T-helper 2 cell (primary cell): ENCODE measurements at regions not wholly inside any gene's neighbourhood (a gene's known extent, or its start where the extent isn't known, plus 50 kb on each side); places are given as distances from the start of the nearest gene placed in this dataset.

Experiments used
- DNase-seq, 5 experiments: peaks; one replicate each; pipeline versions ENCODE4 v3.0.0 to v3.0.0-alpha.2; 2012 to 2022

DNA sequence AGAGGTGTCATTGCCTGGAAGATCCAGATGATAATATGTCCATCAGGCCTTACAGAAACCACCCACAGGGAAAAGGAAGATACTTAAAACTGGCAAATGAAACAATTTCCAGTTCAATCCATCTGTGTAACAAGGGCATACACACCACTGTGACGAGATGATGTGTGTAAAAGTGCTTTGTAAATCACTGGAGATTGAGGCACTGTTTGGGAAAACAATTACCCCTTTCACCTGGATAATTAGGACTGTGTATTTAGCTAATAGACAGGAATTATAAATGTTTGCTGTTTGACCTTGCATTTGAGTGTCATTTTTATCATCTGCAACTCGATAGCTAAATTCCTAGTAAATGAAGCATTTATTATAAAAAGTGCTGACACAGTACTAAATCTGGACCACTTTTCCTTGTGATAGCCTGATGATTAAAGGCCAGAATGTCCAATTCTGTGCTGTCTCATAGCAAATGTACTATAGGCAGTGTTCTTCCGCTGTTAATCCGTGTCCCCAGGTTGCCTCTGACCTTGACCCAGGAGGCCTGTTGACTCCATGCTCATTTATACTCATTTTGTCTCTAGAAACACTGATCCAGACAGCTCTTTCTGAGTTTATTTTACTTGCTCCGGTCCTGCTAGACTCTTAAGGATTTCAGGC lies 105.8 kb downstream of the LACC1 start:
- DNase-seq = no peak

DNA sequence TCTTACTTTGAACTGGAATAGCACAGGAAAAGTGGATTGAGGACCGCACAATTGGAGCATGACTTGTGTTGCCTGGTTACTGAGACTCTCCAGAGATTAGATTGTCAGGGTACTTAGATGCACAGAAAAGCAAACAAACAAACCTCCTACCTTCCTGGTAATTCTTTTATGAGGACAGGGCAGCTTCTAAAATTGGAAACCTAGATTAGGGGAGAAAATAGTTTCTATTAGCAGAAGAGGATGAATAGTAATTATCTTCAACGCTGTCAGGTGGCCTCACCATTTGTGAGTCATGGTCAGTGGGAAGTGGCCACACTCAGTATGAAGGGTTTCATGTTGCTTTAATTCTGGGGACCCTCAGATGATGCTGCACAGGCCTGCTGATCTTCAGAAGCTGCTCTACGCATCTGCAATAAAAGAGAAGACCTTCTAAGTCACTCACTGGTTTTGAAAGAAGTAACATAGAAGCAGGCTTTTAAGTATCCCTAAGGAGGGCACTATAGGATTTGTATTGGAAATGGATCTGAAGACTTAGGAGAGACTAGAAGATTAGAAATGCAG lies 106.8 kb downstream of the LACC1 start:
- no peak for DNase-seq

DNA sequence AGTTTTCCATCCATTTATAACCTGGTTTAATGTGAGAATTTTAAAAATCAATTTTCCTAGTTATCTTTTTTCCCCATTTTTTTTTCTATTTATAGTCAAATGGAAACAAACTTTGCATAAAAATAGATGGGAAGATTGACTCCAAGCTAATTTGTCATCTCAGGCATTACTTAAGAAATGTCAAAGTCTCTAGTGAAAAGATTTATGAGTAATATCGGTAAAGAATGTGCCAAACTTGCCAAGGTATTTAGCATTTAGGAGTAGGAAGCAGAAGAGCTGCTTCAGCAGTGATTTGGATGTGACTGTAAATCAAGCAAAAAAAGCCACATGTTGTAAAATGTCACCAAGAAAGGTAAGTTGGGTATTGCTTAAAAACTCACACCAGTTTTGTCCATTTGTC lies 108.6 kb downstream of the LACC1 start:
- DNase-seq = no peak

DNA sequence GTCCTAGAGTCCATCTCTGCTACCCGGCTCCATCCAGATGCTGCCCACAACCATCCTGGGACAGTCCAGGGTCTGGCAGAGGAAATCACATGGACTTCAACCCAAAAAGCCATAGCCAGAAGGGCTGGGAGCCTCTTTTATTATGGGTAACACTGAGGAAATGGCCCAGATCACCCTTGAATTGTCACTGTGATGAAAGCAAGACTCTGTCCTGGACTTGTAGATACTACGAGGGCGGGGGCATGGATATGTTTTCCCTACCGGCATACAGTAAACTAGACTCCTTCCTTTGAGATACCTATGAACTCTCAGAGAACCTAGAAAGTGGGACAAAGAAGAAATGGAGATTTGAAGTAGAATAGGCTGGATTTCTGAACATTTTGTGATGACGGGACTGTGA lies 110.3 kb downstream of the LACC1 start:
- DNase-seq = no peak

DNA sequence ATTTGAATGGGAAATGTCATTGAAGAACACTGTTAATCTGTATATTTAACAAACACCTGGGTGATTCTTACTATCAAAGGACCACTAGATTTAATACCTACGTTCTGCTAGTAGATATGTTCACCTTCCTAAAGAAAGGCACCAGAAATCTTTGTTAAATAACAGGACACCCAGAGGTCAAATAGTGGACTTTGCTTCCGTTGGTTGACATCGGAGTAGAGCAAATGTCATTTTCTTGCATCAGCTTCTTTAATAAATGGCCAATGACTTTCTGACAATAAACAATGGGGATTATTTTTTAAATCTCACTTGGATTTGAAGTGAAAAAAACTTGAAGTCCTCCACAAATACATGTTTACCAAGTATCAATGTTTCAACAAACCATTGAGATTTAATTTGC lies 111.1 kb downstream of the LACC1 start:
- DNase-seq = no peak

GRCh38 chr13:43991773-43992201 lies 112.1 kb downstream of the LACC1 start:
- no peak for DNase-seq

DNA sequence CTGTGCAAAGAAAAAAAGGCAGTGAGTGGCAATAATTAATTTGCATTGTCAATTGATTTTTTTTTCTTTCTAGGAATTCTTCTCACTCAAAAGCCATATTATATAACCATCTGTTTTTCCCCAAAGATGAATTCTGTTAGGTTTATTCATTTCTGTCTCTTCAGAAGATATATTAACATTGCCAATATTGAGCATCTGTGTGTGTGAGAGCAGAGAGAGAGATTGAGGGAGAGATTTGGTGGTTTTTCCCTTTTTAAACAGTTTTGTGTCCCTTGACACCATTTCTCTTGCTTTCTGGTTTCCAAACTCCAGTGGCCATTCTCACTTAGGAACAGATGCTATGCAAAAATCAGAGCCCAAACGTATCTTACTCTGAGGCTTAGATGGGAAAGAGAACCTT lies 112.5 kb downstream of the LACC1 start:
- DNase-seq = no peak

GRCh38 chr13:43994999-43995859 lies 115.5 kb downstream of the LACC1 start:
- DNase-seq = no peak

DNA sequence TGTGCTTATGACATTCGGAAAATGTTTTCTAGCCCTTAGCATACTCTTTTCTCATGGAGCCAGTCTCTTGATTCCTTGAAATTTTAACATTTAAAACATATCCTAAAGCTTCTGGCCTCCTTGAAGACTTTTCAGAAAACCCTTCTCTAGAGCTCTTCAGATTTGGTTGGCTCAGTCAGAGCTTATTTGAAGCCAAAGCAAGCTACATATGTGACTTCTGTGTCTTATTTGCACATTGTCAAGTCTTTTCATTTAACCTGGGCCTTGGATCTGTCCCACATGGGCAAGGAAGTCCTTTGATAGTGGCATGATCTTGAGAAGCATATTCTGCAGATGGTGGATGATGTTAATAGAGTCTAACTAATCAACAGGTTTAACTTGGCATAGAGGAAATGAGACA lies 116.5 kb downstream of the LACC1 start:
- DNase-seq = no peak

DNA sequence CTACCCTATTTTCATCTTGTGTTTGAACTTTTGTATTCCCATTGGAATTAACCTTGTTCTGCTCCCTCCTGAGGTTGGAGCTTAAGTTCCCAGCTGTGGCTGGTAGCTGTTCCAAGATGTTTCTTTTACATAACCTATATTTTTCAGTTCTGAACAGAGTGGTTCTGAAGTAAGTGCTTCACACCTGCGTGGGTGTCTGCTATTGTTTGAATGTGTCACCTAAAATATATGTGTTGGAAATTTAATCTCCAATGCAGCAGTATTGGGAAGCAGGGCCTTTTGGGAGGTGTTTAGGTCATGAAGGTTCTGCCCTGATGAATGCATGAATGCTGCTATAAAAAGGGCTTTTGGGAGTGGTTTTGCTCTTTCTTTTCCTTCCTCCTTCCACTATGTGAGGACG lies 123.8 kb downstream of the LACC1 start:
- DNase-seq = no peak

DNA sequence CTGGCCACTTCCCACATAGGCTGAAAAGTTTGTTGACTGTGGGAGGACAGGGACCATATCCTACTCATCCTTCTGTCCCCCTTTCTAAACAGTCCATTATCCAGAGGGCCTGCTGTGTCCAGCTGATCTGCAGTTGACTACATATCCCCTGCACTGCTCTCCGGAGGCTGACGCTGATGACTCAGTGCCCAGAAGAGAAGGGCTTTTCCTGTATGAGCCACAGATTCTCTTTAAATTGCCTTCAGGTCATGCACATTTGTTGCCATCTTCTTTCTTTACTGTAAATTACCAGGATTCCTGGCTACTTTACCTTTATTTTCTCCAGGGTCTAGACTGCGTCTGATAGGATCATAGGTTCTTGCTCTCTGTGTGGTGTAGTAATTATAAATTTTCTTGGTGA lies 125.2 kb downstream of the LACC1 start:
- DNase-seq = no peak

- no peak for DNase-seq
Observed at GRCh38 chr13:44007451-44007850, 127.7 kb downstream of the LACC1 start.

DNA sequence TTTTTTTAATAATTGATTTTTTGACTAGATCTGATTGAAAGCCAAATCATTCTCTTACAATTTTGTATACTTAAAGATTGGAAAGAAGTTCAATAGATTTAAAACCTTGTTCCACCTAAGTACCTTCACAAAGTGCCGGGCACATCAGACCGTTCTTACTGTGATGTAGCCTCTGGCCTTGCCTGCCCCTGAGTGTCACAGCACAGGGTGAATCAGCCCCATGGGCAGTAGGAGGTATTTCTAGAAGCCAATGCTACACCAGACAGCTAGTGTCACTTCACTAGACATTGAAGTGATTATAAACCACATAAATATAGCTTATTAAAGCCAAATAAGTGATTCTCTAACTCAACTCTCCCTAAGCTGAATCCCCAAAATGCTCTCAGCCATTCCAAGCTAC lies 131.3 kb downstream of the LACC1 start:
- no peak for DNase-seq

GRCh38 chr13:44012910-44013757 lies 133.4 kb downstream of the LACC1 start:
- DNase-seq = no peak

DNA sequence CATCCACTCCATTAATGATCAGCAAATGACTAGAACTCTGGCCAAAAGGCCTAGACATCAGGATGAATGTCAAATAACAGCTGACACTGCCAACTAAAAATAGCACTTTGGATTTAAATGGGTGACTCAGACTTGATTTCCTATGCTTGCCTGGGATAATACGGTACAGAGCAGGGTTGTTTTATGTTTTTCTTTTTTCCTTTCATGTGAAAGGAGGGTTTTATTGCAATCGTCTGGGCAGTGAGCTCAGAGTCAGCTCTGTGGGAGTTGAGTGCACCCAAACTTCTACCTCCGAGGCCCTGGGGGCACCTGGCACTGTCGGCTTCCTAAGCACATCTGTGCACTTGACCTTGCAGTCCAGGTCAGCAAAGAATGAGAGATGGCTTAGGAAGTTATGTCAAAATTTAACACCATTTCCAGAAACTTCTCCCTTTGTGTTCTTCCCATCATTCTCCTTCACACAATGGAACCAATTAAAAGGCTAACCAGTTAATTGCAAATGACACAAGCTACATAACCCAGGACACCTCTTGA lies 134.1 kb downstream of the LACC1 start:
- no peak for DNase-seq

DNA sequence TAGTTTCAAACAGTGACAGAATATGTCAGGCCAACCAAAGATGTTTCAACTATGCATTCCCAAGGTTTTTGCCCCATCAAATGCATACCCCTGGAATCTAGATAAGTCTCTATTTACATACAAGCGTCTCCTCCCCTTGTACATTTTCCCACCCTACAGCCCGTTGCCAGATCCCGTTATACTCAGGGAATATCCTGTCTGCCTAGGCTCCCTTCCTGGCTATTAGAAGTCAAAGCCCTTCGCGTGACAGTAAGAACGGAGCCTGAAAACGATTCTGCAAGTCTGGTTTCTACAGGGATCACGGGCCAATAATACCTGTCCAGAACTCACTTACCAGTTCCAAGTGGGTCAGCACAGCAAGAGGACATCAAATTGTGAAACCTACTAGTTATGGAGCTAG lies 134.8 kb downstream of the LACC1 start:
- DNase-seq = no peak

- DNase-seq = no peak
Observed at GRCh38 chr13:44015118-44015517, 135.4 kb downstream of the LACC1 start.

- no peak for DNase-seq
Observed at GRCh38 chr13:44015811-44016210, 136.1 kb downstream of the LACC1 start.

GRCh38 chr13:44017756-44018309 lies 138.1 kb downstream of the LACC1 start:
- no peak for DNase-seq

DNA sequence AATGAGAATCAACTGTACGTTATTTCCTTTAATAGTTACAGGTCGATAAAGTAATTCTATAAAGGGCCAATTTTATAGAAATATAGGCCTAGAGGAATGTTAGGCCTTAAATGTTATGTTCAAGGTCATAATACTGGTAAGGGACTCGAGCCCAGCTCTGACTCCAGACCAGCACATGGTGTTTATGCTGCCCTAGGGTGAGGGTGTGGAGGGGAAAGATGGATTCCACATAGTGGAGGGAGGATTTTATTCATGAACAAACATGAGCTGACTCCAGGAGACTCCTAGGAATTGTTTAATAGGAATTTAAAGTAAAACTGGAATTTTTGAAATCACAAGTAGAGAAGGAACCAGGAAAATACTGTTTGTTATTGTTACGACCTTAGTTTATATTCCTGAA lies 139.9 kb downstream of the LACC1 start:
- DNase-seq = no peak

DNA sequence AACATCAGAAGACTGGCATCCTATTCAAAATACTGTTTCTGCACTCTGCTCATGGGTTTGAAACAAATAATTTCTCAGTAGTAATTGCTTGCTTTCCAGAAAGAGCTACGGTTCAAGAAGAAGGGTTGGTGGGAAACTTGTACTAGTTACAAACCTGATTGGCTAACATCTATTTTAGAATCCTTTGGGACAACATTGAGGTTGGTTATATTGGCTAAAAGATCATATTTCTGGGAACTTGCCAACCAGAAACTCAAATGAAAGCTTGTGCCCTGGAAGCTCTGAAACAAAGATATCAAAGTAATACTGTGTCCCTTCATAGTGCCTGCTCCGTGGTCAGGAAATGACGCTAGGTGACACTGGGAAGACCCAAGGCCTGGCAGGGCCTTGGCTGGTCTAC lies 141.7 kb downstream of the LACC1 start:
- DNase-seq = no peak

DNA sequence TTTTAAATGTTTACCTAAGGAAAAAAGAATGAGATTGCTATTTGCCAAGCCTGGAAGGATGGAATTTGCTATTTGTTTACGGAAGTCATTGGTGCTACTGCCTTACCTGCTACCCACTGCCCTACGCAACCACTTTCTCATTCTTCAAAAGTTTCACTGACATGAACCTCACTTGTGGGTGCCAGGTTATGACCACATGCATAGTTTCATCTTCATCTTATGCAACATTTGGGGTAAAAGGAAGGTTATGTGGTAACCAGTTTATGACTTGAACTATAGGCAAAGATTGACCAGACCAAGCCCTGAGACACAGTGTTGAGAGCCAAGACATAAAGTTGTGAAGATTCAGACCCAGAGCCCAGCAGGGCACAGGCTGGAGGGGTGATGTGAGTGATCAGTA lies 142.5 kb downstream of the LACC1 start:
- DNase-seq = no peak
